ENCODE measurements at regions not wholly inside any gene's neighbourhood (a gene's known extent, or its start where the extent isn't known, plus 50 kb on each side); places are given as distances from the start of the nearest gene placed in this dataset.
"Not testable (repeated sequence)": the region's sequence is repeated elsewhere in the genome, so short reads cannot be mapped to it uniquely, and the experiment has no call there.

DNA sequence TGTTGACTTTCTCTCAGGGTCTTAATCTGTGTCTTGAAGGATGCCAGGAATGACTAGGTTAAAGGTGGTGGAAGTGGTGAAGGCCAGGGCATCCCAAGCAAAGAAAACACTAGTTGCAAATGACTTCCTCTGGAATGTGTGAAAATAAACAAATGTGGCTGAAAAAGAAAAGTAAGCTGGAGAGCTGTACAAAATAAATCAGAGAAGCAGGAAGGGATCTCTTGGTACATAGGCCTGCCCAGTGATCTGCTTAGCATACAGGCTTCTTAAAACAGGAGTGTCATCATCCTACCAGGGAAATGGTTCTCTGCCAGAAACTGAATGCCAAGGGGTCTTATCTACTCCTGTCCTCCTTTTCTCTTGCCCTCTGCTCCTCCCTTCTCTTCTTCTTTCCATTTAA lies 1616.0 kb downstream of the KHDRBS2 start:
- Histone ChIP-seq H3K4me3 (ENCODE audit: low read depth in 2 of 2, low read length in 2 of 2) (no peak overlapping the region), H3K4me1 (ENCODE audit: control insufficient read depth, insufficient read depth, low read length) (no peaks in the 10 kb centered on the region), H3K27ac (ENCODE audit: low read length) (no peak overlapping the region), H3K27me3 (ENCODE audit: control insufficient read depth, insufficient read depth, low read length) (no peaks in the 10 kb centered on the region), H3K36me3 (ENCODE audit: control insufficient read depth, insufficient read depth, low read length) (no peaks in the 10 kb centered on the region), H3K9me3 (ENCODE audit: control insufficient read depth, insufficient read depth, low read depth, low read length) (no peaks in the 10 kb centered on the region; the same call in 1 of the 2 replicates)
- intact Hi-C loops (cut with micrococcal nuclease; ENCODE audit: unreplicated experiment): no loop called here
- ATAC-seq (no peak), DNase-seq (ENCODE audit: low read depth, low spot score) (no peak)
- ChIA-PET POLR2A (no interaction called here), CTCF (no interaction called here)
- in situ Hi-C loops (cut with HindIII; ENCODE audit: low pct_unique_long_range_greater_than_20kb, low sequenced_read_pairs): no loop called here
- no TSS peak for BruUV-seq (replicated peaks)
- TF ChIP-seq, protein P1, sequence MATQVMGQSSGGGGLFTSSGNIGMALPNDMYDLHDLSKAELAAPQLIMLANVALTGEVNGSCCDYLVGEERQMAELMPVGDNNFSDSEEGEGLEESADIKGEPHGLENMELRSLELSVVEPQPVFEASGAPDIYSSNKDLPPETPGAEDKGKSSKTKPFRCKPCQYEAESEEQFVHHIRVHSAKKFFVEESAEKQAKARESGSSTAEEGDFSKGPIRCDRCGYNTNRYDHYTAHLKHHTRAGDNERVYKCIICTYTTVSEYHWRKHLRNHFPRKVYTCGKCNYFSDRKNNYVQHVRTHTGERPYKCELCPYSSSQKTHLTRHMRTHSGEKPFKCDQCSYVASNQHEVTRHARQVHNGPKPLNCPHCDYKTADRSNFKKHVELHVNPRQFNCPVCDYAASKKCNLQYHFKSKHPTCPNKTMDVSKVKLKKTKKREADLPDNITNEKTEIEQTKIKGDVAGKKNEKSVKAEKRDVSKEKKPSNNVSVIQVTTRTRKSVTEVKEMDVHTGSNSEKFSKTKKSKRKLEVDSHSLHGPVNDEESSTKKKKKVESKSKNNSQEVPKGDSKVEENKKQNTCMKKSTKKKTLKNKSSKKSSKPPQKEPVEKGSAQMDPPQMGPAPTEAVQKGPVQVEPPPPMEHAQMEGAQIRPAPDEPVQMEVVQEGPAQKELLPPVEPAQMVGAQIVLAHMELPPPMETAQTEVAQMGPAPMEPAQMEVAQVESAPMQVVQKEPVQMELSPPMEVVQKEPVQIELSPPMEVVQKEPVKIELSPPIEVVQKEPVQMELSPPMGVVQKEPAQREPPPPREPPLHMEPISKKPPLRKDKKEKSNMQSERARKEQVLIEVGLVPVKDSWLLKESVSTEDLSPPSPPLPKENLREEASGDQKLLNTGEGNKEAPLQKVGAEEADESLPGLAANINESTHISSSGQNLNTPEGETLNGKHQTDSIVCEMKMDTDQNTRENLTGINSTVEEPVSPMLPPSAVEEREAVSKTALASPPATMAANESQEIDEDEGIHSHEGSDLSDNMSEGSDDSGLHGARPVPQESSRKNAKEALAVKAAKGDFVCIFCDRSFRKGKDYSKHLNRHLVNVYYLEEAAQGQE (IDR thresholded peaks at IDR 0.05; ENCODE audit: insufficient read depth in 1 of 2, low read depth in 2 of 2, low read length in 1 of 2): no peak
- TF ChIP-seq SIN3A (IDR thresholded peaks at IDR 0.05; ENCODE audit: borderline replicate concordance, insufficient read depth, low read depth, low read length): no peak
- TF ChIP-seq POLR2AphosphoS5 (IDR thresholded peaks at IDR 0.05; ENCODE audit: low read depth, low read length): no peak
- TF ChIP-seq, protein P2, sequence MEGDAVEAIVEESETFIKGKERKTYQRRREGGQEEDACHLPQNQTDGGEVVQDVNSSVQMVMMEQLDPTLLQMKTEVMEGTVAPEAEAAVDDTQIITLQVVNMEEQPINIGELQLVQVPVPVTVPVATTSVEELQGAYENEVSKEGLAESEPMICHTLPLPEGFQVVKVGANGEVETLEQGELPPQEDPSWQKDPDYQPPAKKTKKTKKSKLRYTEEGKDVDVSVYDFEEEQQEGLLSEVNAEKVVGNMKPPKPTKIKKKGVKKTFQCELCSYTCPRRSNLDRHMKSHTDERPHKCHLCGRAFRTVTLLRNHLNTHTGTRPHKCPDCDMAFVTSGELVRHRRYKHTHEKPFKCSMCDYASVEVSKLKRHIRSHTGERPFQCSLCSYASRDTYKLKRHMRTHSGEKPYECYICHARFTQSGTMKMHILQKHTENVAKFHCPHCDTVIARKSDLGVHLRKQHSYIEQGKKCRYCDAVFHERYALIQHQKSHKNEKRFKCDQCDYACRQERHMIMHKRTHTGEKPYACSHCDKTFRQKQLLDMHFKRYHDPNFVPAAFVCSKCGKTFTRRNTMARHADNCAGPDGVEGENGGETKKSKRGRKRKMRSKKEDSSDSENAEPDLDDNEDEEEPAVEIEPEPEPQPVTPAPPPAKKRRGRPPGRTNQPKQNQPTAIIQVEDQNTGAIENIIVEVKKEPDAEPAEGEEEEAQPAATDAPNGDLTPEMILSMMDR (IDR thresholded peaks at IDR 0.05): no peak
- no peak for TF ChIP-seq TCF7L2 (IDR thresholded peaks at IDR 0.05; ENCODE audit: low read depth, low read length)

DNA sequence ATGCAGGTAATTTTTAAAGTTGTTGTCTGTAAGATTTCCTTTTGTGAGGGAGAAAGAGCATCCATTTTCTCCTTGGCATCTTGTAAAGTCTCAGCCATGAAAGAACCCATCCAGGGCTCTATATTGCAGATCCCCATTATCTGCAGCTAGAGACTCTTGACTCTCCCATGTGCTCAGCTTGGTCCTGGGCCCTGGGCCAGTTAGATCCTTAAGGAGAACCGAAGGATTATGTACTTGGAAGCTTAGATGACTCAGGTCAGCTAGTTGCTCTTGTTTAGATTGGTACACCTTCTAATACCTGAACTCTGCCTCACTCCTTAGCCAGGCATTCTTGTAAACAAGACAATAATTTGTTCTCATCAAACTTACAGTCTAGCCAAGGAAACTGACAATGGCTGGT lies 1617.6 kb downstream of the KHDRBS2 start:
- Histone ChIP-seq H3K4me1 (ENCODE audit: control insufficient read depth, insufficient read depth, low read length) (no peaks in the 10 kb centered on the region), H3K4me3 (ENCODE audit: low read depth in 2 of 2, low read length in 2 of 2) (no peak overlapping the region), H3K27me3 (ENCODE audit: control insufficient read depth, insufficient read depth, low read length) (no peaks in the 10 kb centered on the region), H3K36me3 (ENCODE audit: control insufficient read depth, insufficient read depth, low read length) (no peaks in the 10 kb centered on the region), H3K9me3 (ENCODE audit: control insufficient read depth, insufficient read depth, low read depth, low read length) (no peaks in the 10 kb centered on the region), H3K27ac (ENCODE audit: low read length) (no peak overlapping the region)
- intact Hi-C loops (cut with micrococcal nuclease; ENCODE audit: unreplicated experiment): no loop called here
- CTCF ChIA-PET: no interaction called here
- POLR2A ChIA-PET: no interaction called here
- DNase-seq (ENCODE audit: low read depth, low spot score) (no peak), ATAC-seq (no peak)
- in situ Hi-C loops (cut with HindIII; ENCODE audit: low pct_unique_long_range_greater_than_20kb, low sequenced_read_pairs): no loop called here
- no TSS peak for BruUV-seq (replicated peaks)
- no peak for TF ChIP-seq SIN3A (IDR thresholded peaks at IDR 0.05; ENCODE audit: borderline replicate concordance, insufficient read depth, low read depth, low read length)
- TF ChIP-seq, protein P1 (IDR thresholded peaks at IDR 0.05; ENCODE audit: insufficient read depth in 1 of 2, low read depth in 2 of 2, low read length in 1 of 2): no peak
- no peak for TF ChIP-seq POLR2AphosphoS5 (IDR thresholded peaks at IDR 0.05; ENCODE audit: low read depth, low read length)
- TF ChIP-seq, protein P2 (IDR thresholded peaks at IDR 0.05): no peak
- TF ChIP-seq TCF7L2 (IDR thresholded peaks at IDR 0.05; ENCODE audit: low read depth, low read length): no peak

DNA sequence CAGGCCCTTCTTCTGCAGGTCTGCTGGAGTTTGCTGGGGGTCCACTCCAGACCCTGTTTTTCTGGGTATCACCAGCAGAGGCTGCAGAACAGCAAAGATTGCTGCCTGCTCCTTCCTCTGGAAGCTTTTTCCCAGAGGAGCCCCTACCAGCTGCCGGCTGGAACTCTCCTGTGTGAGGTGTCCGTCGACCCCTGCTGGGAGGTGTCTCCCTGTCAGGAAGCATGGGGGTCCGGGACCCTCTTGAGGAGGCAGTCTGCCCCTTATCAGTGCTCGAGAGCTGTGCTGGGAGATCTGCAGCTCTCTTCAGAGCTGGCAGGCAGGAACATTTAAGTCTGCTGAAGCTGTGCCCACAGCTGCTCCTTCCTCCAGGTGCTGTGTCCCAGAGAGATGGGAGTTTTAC lies 1622.8 kb downstream of the KHDRBS2 start:
- ATAC-seq; H3K36me3 ChIP-seq (ENCODE audit: control insufficient read depth, insufficient read depth, low read length); DNase-seq (ENCODE audit: low read depth, low spot score); BruUV-seq (replicated peaks); POLR2A ChIA-PET; H3K27me3 ChIP-seq (ENCODE audit: control insufficient read depth, insufficient read depth, low read length); H3K27ac ChIP-seq (ENCODE audit: low read length); H3K9me3 ChIP-seq (ENCODE audit: control insufficient read depth, insufficient read depth, low read depth, low read length); intact Hi-C loops (cut with micrococcal nuclease; ENCODE audit: unreplicated experiment); H3K4me1 ChIP-seq (ENCODE audit: control insufficient read depth, insufficient read depth, low read length); H3K4me3 ChIP-seq (ENCODE audit: low read depth in 2 of 2, low read length in 2 of 2); in situ Hi-C loops (cut with HindIII; ENCODE audit: low pct_unique_long_range_greater_than_20kb, low sequenced_read_pairs): not testable (repeated sequence)
- CTCF ChIA-PET: interaction anchor here (0.7 kb wide), 1 partner anchor 81 kb away, joined by 3 read pairs; no protein-coding TSS in a partner anchor
